DMS153 treated with DMSO at 0.1 percent for 48 hours (cell line): ENCODE measurements at regions not wholly inside any gene's neighbourhood (a gene's known extent, or its start where the extent isn't known, plus 50 kb on each side); places are given as distances from the start of the nearest gene placed in this dataset.

Experiments
- DNase-seq: peaks from one replicate; lab custom pipeline; 2025; ENCODE audit not compliant: unreplicated experiment; lab: John Stamatoyannopoulos, UW

DNA sequence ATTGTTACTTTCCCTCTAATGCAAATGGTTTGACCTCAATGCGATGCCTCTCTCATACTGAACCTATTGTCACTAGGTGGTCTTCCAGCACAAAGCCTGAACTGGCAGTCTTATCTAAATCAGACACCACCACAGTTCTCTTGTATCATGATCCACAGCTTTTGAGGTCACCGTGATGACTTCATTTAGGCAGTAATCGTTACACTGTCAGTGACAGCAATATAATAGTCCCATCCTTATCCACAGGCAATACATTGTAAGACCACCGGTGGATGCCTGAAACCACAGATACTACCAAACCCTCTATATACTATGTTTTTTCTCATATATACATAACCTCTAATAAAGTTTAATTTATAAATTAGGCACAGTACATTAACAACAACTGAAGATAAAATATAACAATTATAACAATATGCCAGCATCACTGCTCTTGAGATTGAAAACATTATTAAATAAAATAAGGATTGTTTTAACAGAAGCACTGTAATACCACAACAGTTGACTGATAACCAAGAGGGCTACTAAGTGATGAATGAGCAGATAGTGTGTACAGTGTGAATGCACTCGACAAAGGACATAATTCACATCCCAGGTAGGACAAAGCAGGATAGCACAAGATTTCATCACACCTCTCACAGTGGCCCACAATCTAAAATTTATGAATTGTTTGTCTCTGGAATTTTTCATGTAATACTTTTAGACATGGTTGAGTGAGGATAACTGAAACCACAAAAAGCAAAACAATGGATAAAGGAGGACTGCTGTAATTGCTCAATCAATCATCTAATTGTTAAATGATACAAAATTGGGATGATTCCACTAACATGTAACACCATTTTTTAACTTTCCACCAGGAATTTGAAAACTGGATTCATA lies 419.4 kb downstream of the CENPC start:
- DNase-seq, result no peak

DNA sequence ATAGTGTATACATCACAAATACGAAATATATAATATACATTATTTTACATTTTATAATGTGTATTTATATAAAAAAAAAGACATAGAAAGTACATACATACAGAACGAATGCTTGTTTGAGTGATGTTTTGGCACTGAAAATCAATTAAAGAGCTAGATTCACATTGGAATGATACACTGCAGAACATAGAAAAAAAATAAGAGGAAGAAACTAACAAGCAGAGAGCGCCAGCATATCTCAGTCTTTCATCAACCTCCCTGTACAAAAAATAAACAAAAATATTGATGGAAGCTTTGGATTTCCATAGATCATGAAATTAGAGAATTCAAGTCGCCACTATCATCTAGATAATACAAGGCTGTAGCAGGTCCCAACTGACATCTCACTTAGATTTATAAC lies 420.6 kb downstream of the CENPC start:
- no peak for DNase-seq

DNA sequence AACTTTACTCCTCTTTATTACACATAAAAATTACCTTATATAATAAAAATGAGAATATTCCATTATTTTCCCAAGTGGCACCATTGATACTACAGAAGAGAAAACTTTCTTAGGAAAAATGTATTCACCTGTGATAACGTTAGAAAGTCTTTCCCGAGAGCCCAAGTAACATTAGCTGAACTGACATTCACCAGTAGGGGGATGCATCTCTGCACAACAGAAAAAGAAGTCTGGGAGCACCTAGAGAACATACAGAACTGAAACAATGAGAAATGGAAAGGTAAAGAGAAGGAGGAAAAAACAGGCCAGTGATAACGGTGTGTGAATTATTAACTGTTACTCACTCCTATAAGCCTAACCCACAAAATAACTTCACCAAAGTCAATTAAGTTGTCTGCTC lies 423.3 kb downstream of the CENPC start:
- DNase-seq, result no peak

DNA sequence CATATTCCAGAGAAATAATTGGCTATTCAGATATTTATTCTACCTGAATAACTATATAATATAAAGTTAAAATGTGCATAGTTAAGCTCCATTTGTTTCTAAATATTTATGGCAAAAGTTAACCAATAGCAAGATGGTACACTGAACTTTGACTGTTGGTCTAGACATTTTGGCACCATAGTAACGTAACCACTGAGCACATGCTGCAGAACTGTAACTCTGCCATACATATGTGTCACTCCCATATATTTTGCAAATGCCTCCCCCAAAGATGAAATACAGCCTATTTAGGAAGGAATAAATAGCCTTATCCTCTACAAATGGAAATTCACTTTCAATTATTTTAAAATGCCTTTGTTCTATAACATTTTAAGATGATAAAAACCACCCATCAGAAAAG lies 424.9 kb downstream of the CENPC start:
- no peak for DNase-seq

DNA sequence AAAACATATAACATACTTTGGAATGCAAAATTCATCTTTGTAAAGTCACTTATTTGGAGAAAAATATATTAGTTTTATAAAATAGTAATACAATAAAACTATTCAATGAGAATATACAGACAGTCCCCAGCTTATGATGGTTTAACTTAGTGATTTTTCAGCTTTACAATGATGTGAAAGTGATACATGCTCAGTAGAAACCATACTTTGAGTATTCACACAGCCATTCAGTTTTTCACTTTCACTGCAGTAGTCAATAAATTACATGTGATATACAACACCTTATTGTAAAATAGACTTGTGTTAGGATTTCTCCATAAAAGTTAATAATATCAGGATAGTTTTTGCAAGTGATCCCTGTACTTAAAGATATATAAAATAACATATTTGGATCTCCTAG lies 436.0 kb downstream of the CENPC start:
- DNase-seq, result no peak

DNA sequence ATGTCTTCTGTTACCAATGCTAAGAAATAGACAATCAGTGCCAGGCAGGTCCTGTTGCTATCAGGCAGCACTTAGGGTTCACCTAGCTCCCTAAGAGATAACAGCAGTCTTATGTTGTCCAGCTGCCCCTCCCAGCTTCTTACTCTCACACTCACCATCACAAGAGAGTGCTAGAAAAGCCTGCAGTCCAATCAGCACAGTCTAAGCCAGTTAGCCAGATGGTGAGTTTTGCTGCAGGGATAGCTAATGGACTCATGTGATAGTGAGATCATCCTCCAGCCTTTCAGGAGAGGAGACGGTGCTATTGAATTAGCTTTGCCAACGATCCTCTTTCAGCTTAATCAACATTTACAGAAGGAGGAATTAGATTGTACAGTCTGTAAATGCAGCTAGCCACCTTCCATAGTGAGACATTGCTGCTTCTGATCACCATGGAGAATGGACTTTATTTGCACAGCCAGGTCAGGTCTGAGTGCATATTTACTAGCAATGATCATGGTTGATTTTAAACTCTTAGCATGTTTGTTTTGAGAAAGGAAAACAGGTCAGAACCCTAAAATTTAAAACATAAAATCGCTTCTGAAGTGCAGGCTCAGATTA lies 438.3 kb downstream of the CENPC start:
- peak; percentile 90 for DNase-seq

DNA sequence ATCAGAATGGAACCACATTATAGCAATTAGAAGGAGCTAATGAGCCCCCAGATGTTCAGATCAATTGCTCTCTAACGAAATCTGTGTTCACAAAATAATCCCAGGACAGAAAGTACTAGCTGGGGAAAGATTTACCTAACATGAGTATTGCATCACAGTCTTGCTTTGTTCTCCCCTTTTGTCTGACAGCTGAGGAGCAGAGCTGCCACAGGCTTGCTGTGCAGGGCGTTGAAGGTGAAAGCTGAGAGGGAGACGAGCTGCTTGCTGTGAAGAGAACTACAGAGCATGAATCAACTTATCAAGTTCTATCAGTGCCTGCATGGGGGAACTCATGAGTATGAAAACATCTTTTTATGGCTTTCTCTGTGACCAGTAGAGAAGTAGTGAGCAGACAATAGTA lies 441.2 kb downstream of the CENPC start:
- peak; percentile 33 for DNase-seq

DNA sequence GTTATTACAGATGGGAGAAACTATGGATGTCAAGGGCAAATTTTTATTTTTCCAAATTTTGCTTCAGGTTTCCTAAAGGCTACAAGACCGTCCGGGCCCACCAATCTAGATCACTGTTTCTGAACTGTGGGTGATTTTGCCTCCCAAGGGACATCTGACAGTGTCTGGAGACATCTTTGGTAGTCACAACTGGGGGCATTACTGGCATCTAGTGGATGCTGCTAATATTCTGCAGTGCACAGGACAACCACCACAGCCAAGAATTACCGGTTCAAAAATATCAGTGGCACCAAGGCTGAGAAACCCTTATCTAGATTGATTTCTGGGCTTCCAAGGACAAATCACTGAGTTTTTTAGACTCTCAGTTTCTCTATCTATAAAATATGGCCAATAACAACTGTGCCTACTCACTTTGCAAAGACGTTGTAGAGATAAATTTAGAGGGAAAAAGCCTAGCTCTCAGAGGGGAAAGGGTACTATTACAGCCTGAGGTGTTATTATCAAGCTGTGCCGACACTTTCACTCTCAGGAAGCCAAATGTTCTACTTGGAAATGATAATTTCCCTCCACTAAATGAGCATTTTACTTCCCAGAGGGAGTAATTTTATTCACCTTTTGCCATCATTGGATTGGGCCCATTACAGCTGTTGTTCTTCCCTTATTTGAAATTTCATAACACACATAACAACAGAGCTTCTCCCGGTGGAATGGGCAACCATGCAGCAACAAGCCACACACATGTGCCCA lies 442.1 kb downstream of the CENPC start:
- no peak for DNase-seq

DNA sequence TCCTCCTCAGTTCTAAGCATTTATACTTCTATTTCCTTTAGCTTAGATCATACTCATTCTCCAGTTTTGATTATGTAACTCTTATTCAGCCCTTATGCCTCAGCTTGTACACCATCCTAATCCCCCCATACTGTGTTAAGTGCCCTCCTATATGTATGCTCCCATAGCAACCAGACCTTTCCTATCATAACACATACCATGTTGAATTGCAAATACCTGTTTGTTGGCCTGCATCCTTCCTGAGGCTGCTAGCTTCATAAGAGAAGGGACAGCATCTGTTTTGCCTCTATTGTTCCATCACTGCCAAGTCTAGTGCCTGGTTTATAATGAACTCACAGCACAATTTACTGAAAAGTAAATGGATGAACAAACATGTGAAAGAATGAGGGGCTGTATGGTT lies 443.7 kb downstream of the CENPC start:
- no peak for DNase-seq

DNA sequence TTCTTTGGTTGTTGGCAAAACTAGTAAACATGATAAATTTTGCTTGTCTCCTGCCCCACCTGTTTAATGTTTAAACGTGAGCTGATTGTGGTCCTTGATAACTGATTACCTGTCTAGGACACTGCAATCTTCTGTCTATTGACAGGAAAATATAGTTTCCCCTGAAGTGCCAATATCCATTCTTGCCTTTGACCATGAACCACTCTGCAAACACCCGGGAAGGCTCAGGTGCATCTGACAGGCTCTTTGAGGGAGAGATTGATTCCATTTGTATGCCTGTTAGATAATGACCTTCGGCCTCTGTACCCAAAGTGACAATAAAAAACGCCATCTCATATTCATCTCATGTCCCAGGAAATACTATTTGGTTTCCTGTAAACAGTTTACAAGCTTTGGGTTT lies 453.0 kb downstream of the CENPC start:
- DNase-seq, result peak; percentile 53

DNA sequence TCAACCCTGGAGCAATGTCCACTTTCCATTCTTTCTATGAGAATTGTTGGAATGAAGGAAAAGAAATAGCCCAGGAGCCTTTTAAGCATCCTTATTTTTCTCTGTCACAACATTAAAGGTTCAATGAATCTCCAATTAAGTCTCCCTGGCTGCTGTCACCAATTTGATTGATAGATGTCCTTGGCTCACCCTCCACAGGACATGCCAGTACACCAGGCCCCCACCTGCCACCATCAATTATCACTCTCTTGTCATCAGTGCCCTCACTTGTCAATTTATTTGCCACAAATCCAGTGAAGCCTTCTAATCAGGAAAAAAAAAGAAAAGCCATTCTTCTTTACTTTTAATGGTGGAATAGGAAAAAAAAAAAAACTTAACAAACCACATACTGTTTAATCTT lies 453.6 kb downstream of the CENPC start:
- DNase-seq, result no peak

DNA sequence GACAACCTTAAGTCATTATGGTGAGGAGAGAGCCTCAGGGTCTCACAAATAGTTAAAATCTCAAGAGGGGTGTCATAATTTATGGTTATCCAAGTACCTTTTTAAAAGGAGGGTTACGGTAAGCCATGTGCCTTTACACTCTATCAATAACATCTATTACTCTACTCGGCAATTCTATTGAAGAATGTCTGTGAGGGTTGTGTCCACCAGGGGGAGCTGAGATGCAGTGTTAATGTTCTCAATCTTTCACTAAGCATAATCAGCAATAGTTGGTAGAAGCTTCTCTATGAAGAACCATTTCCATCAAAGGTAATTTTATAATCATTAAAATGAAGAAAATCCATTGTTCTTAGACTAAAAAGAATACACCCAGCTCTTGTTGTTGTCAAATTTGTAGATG lies 457.4 kb downstream of the CENPC start:
- DNase-seq, result no peak

DNA sequence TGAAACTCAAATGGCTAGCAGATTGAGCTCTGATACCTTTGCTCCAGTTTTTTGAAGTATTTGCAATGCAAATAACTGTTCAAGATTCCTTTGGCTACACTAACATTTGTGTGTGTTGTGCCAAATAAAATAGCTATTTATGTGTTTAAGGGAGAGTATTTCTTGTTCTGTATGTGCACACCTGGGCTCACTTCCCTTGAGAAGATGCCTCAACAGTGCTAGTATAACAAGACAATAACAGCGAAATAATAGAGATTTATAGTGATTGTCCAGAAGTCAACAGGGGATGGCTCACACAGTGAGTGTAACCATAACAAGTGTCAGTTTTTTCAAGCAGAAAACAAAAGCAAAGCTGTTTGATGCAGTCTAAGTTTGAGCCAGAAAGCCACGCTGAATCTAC lies 460.5 kb downstream of the CENPC start:
- no peak for DNase-seq

DNA sequence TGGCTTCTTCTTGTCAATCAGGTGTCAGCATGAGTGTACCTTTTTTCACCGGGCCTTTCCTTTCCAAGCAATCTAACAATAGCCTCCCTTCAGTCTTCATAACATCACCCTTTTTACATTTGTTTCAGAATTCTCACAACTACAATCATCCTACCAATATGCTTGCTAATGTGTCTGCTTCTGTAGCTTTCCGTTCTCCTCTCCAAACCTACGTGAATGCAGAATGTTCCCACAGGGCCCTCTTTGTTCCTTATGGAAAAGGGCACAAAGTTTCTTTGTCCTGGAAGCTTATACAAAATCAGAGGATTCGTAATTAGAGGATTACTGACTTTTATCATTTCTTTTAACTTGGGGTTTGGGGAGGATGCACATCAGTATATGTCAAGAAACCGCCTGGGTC lies 461.8 kb downstream of the CENPC start:
- DNase-seq, result no peak

DNA sequence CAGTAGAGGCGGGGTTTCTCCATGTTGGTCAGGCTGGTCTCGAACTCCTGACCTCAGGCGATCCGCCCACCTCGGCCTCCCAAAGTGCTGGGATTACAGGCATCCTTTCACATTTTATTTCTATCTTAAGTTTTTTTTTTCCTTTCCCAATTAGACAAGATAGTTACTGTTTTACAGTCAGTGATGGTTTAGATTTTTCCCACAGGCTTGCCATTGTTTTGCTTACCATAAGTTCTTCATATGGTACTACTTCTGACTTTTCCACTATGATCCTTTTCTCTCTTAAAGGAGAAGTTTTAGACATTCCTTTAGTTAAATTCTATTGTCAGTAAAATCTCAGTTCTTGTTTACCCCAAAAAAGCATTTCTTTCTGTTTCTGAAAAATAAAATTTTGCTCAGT lies 462.6 kb downstream of the CENPC start:
- no peak for DNase-seq

DNA sequence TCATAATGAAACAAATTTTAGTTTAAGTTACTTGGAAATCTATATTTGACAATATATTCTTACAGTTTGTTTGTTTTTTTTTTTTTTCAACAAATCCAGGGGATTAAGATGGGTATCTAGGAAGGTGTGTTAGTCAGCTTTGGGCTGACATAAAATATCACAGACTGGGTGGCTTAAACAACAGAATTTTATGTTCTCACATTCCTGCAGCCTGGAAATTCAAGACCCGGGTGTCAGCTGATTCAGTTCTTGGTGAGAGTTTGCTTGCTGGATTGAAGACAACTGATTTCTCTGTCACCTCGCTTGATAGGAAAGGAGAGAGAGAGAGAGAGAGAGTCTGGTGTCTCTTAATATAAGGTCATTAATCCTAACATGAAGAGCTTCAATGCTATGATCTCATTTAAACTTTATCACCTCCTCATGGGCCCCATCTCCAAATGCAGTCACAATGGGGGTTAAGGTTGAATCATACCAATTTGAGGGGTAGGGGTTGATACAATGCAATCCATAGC lies 465.2 kb downstream of the CENPC start:
- no peak for DNase-seq

DNA sequence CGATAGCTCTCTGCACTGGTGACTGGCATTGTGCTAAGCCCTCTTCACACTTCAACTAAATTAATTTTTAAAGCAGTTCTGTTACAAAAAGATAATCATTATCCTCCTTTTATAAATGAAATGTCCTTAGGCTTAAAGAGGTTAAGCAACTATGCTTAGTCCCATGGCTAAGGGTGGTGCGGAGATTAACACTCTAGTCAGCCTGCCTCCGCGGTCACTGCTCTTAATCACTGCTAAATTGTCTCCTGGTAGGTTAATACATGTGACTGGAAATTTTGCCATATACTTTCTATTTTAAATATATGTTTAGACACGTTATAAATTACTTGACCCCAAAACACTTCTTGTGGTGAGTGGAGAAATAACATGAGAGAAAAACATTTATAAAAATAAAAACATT lies 473.7 kb downstream of the CENPC start:
- DNase-seq, result no peak

DNA sequence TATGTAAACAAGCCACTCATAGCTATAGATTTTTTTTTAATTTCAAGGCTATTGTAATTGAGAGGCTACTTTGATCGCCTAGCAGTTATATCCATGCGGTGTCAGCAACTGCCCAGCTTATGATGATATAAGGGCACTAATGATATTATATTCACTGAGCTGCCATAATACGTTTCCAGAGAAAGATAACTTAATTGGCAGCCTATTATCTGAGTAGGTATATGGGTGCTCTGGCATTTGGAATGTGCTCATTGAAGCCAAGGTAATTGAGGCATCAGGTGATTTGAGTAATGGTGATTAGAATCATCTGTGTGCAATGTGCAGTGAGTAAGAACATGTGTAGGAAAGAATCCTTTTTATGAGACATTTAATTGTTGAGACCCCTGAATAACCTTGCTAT lies 490.0 kb downstream of the CENPC start:
- DNase-seq, result no peak

DNA sequence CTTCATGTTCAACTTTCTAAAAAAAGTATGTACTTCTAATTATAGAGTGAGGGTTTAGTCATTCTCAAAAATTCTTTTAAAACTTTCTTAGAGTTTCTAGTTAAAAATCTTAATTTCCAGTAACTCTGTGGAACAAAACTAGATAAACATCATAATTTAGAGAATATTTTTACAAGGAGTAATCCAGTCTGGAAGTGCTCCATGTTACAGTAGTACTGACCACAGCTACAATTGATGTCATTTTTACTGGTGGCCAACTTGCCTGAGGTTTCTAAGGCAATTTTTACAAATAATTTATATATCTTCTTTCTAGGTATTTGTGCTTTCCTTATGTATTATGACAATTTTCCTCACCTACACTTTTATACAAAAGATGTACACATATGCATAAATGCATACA lies 490.4 kb downstream of the CENPC start:
- DNase-seq, result no peak

DNA sequence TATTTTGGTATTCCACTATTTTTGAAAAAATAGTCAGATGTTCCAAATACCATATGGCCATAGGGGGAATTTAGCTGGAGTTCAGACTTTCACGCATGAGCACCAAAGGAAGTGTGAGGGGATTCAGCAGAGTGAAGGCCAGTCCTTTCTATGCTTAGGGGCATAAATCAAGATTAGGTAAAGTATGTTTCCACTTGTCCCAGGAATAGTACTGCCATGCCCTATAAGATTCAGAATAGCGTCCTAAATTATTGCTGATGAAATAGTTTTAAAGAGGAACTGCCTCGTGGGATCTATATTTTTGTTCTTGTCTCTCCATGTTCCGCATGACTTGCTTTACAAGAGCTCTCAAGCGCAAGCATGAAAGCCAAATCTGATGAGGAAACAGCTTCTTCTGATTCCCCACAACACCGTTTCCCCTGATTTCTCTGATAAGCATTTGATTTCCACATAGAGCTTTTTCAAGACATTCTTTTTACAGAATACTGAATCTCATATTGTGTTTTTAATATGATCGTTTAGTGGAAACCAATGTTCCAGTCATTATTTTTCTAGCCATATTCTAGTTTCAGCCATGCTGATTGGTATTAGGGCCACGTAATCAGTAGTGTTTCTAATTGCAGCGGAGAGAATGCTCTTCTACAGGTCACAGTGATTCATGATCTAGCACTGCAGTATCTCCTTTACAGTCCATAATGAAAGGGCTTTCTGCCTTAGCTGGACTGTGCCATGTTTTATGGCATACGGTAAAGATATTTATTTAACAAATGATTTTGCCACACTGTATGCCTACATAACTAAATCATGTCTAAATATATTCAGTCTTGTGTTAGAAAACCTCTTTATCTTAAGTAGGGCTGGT lies 492.3 kb downstream of the CENPC start:
- DNase-seq, result peak; percentile 80
